ENCODE measurements at regions not wholly inside any gene's neighbourhood (a gene's known extent, or its start where the extent isn't known, plus 50 kb on each side); places are given as distances from the start of the nearest gene placed in this dataset.
A peak's percentile ranks its signal among the peaks of the same experiment; 100 is the strongest.

GRCh38 chr6:156718647-156719394 is 58.4 kb upstream of the ARID1B start:
- Histone ChIP-seq H3K27me3 (replicated peaks; ENCODE audit: insufficient read depth) (no peaks in the 10 kb centered on the region), H3K4me1 (ENCODE audit: control insufficient read depth in 1 of 2, low read depth in 2 of 2) (peaks cover 13 to 31% of the 10 kb centered on the region in 2 donors), H3K27ac (peak overlapping the region; percentile 91 to 92), H3K9me3 (no peaks in the 10 kb centered on the region), H3K36me3 (no peaks in the 10 kb centered on the region), H3K4me3 (no peak overlapping the region)
- peak; percentile 37 for DNase-seq (ENCODE audit: low spot score)
- TF ChIP-seq CTCF (IDR thresholded peaks at IDR 0.05) = no peak
- ATAC-seq (ENCODE audit: insufficient number of reproducible peaks, low FRiP score, low read depth) = peak; percentile 60

GRCh38 chr6:156717542-156717941 is 59.6 kb upstream of the ARID1B start:
- Histone ChIP-seq H3K4me1 (ENCODE audit: control insufficient read depth in 1 of 2, low read depth in 2 of 2) (peaks cover 13 to 31% of the 10 kb centered on the region in 2 donors), H3K9me3 (no peaks in the 10 kb centered on the region), H3K27me3 (replicated peaks; ENCODE audit: insufficient read depth) (no peaks in the 10 kb centered on the region), H3K36me3 (no peaks in the 10 kb centered on the region), H3K4me3 (no peak overlapping the region), H3K27ac (no peak overlapping the region)
- no peak for TF ChIP-seq CTCF (IDR thresholded peaks at IDR 0.05)
- ATAC-seq (ENCODE audit: insufficient number of reproducible peaks, low FRiP score, low read depth) = no peak
- no peak for DNase-seq (ENCODE audit: low spot score)

GRCh38 chr6:156715839-156716238 is 61.3 kb upstream of the ARID1B start:
- DNase-seq (ENCODE audit: low spot score) (no peak), ATAC-seq (ENCODE audit: insufficient number of reproducible peaks, low FRiP score, low read depth) (no peak)
- Histone ChIP-seq H3K36me3 (no peaks in the 10 kb centered on the region), H3K4me1 (ENCODE audit: control insufficient read depth in 1 of 2, low read depth in 2 of 2) (peaks cover 13 to 23% of the 10 kb centered on the region in 2 donors), H3K9me3 (no peaks in the 10 kb centered on the region), H3K27me3 (replicated peaks; ENCODE audit: insufficient read depth) (no peaks in the 10 kb centered on the region), H3K4me3 (no peak overlapping the region), H3K27ac (no peak overlapping the region)
- TF ChIP-seq CTCF (IDR thresholded peaks at IDR 0.05) = no peak

GRCh38 chr6:156713548-156713947 is 63.6 kb upstream of the ARID1B start:
- no peak for TF ChIP-seq CTCF (IDR thresholded peaks at IDR 0.05)
- no peaks in the 10 kb centered on the region for H3K9me3 ChIP-seq
- no peak overlapping the region for H3K4me3 ChIP-seq
- ATAC-seq (ENCODE audit: insufficient number of reproducible peaks, low FRiP score, low read depth) (no peak), DNase-seq (ENCODE audit: low spot score) (no peak)
- H3K4me1 ChIP-seq (ENCODE audit: control insufficient read depth in 1 of 2, low read depth in 2 of 2) = peaks cover 0 to 3% of the 10 kb centered on the region in 2 donors
- no peak overlapping the region for H3K27ac ChIP-seq
- no peaks in the 10 kb centered on the region for H3K27me3 ChIP-seq (replicated peaks; ENCODE audit: insufficient read depth)
- H3K36me3 ChIP-seq = no peaks in the 10 kb centered on the region

- H3K4me3 ChIP-seq = no peak overlapping the region
- H3K36me3 ChIP-seq = no peaks in the 10 kb centered on the region
- no peak for TF ChIP-seq CTCF (IDR thresholded peaks at IDR 0.05)
- H3K9me3 ChIP-seq = no peaks in the 10 kb centered on the region
- no peak for ATAC-seq (ENCODE audit: insufficient number of reproducible peaks, low FRiP score, low read depth)
- H3K27me3 ChIP-seq (replicated peaks; ENCODE audit: insufficient read depth) = no peaks in the 10 kb centered on the region
- no peaks in the 10 kb centered on the region for H3K4me1 ChIP-seq (ENCODE audit: control insufficient read depth in 1 of 2, low read depth in 2 of 2)
- H3K27ac ChIP-seq = no peak overlapping the region
- no peak for DNase-seq (ENCODE audit: low spot score)
These were observed 66.7 kb upstream of the ARID1B start for GRCh38 chr6:156710479-156710878.

All from thoracic aorta (tissue), 2 donors.